ENCODE measurements at regions not wholly inside any gene's neighbourhood (a gene's known extent, or its start where the extent isn't known, plus 50 kb on each side); places are given as distances from the start of the nearest gene placed in this dataset.

GRCh38 chr7:16063716-16064675, 357.3 kb downstream of the CRPPA start:
- no peak for DNase-seq
- Histone ChIP-seq H3K4me1 (peaks cover 3 to 5% of the 10 kb centered on the region in 2 donors), H3K4me3 (replicated peaks in 1 of 3) (no peak overlapping the region), H3K27me3 (no peaks in the 10 kb centered on the region), H3K36me3 (no peaks in the 10 kb centered on the region), H3K27ac (peak overlapping the region in 1 of 3 donors; percentile 18), H3K9me3 (no peaks in the 10 kb centered on the region)
- WGBS, 2 donors: 74 to 78% methylated on average over 16 of the region's 16 CpGs
- intact Hi-C loops (cut with DNase I): no loop called here
- TF ChIP-seq, protein P1, sequence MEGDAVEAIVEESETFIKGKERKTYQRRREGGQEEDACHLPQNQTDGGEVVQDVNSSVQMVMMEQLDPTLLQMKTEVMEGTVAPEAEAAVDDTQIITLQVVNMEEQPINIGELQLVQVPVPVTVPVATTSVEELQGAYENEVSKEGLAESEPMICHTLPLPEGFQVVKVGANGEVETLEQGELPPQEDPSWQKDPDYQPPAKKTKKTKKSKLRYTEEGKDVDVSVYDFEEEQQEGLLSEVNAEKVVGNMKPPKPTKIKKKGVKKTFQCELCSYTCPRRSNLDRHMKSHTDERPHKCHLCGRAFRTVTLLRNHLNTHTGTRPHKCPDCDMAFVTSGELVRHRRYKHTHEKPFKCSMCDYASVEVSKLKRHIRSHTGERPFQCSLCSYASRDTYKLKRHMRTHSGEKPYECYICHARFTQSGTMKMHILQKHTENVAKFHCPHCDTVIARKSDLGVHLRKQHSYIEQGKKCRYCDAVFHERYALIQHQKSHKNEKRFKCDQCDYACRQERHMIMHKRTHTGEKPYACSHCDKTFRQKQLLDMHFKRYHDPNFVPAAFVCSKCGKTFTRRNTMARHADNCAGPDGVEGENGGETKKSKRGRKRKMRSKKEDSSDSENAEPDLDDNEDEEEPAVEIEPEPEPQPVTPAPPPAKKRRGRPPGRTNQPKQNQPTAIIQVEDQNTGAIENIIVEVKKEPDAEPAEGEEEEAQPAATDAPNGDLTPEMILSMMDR (IDR thresholded peaks at IDR 0.05): no peak
- TF ChIP-seq POLR2A (IDR thresholded peaks at IDR 0.05): no peak

GRCh38 chr7:16063221-16063620, 358.1 kb downstream of the CRPPA start:
- TF ChIP-seq, protein P1 (IDR thresholded peaks at IDR 0.05): no peak
- no peak for TF ChIP-seq POLR2A (IDR thresholded peaks at IDR 0.05)
- Histone ChIP-seq H3K36me3 (no peaks in the 10 kb centered on the region), H3K27ac (peak overlapping the region in 1 of 3 donors; percentile 6), H3K4me3 (replicated peaks in 1 of 3) (no peak overlapping the region), H3K4me1 (peaks cover 3 to 5% of the 10 kb centered on the region in 2 donors), H3K9me3 (no peaks in the 10 kb centered on the region), H3K27me3 (no peaks in the 10 kb centered on the region)
- 67 to 69% methylated on average over 2 of the region's 2 CpGs for WGBS, 2 donors
- intact Hi-C loops (cut with DNase I): no loop called here
- DNase-seq: no peak

GRCh38 chr7:16062269-16062668, 359.1 kb downstream of the CRPPA start:
- no peak for TF ChIP-seq POLR2A (IDR thresholded peaks at IDR 0.05)
- TF ChIP-seq, protein P1 (IDR thresholded peaks at IDR 0.05): no peak
- no peaks in the 10 kb centered on the region for H3K36me3 ChIP-seq
- no peaks in the 10 kb centered on the region for H3K9me3 ChIP-seq
- no peak overlapping the region for H3K4me3 ChIP-seq (replicated peaks in 1 of 3)
- 44 to 47% methylated on average over 1 of the region's 1 CpG for WGBS, 2 donors
- H3K27ac ChIP-seq: peak overlapping the region in 1 of 3 donors; percentile 59
- intact Hi-C loops (cut with DNase I): no loop called here
- H3K4me1 ChIP-seq: peaks cover 0 to 5% of the 10 kb centered on the region in 2 donors
- no peak for DNase-seq
- no peaks in the 10 kb centered on the region for H3K27me3 ChIP-seq

- peak overlapping the region in 1 of 3 donors; percentile 59 for H3K27ac ChIP-seq
- 85 to 89% methylated on average over 1 of the region's 1 CpG for WGBS, 2 donors
- intact Hi-C loops (cut with DNase I): no loop called here
- H3K4me1 ChIP-seq: peaks cover 0 to 5% of the 10 kb centered on the region in 2 donors
- TF ChIP-seq POLR2A (IDR thresholded peaks at IDR 0.05): no peak
- TF ChIP-seq, protein P1 (IDR thresholded peaks at IDR 0.05): no peak
- no peak overlapping the region for H3K4me3 ChIP-seq (replicated peaks in 1 of 3)
- DNase-seq: no peak
- no peaks in the 10 kb centered on the region for H3K27me3 ChIP-seq
- H3K36me3 ChIP-seq: no peaks in the 10 kb centered on the region
- no peaks in the 10 kb centered on the region for H3K9me3 ChIP-seq
Measured at GRCh38 chr7:16061630-16062029, 359.7 kb downstream of the CRPPA start.

GRCh38 chr7:16061011-16061410, 360.3 kb downstream of the CRPPA start:
- Histone ChIP-seq H3K36me3 (no peaks in the 10 kb centered on the region), H3K4me1 (peaks cover 0 to 5% of the 10 kb centered on the region in 2 donors), H3K4me3 (replicated peaks in 1 of 3) (no peak overlapping the region), H3K27me3 (no peaks in the 10 kb centered on the region), H3K27ac (no peak overlapping the region), H3K9me3 (no peaks in the 10 kb centered on the region)
- 91 to 92% methylated on average over 5 of the region's 5 CpGs for WGBS, 2 donors
- intact Hi-C loops (cut with DNase I): no loop called here
- DNase-seq: no peak
- no peak for TF ChIP-seq POLR2A (IDR thresholded peaks at IDR 0.05)
- TF ChIP-seq, protein P1 (IDR thresholded peaks at IDR 0.05): no peak

Measured in thyroid gland (tissue), 4 donors.